SK-N-SH (cell line): ENCODE measurements at regions not wholly inside any gene's neighbourhood (a gene's known extent, or its start where the extent isn't known, plus 50 kb on each side); places are given as distances from the start of the nearest gene placed in this dataset.

Source experiments
- CTCF ChIA-PET: fragments of 300-600, 350-600 bp; formaldehyde crosslinking; extraction: SDS; loops from one replicate; lab custom pipeline; 2021; lab: Yijun Ruan, JAX
- POLR2A ChIA-PET: fragments of 350-600 bp; sonication (Branson Sonifier 250); formaldehyde crosslinking; extraction: SDS; loops from one replicate; lab custom pipeline; 2020; ENCODE audit warnings: antibody characterized with exemption, inconsistent platforms; lab: Yijun Ruan, JAX
- DNase-seq: peaks from one replicate; pipeline ENCODE4 v3.0.0; 2012
- H2AFZ ChIP-seq: fragments of 200-600 bp; sonication (generic); 2 replicates; pipeline ENCODE4 v1.8.1; 2016; ENCODE audit warnings: antibody characterized with exemption, mild to moderate bottlenecking, low read depth
- H3F3A ChIP-seq: fragments of 200-600 bp; sonication (generic); replicated peaks from 2 replicates; pipeline ENCODE3; 2016; ENCODE audit warnings: antibody characterized with exemption, mild to moderate bottlenecking; ENCODE audit not compliant: insufficient read depth
- H3K27ac ChIP-seq, 2 experiments: fragments of 200-500 bp in 1 of 2; fragments of 200-600 bp in 1 of 2; sonication (Bioruptor generic) in 1 of 2; sonication (generic), shearing (Covaris generic) in 1 of 2; 2 replicates each; pipeline versions ENCODE4 v1.5.1 to v1.6.1; 2014 to 2016; ENCODE audit warnings: low read depth in 2 of 2, inconsistent platforms in 1 of 2, low read length in 1 of 2, mild to moderate bottlenecking in 1 of 2, mixed read lengths in 1 of 2
- H3K27me3 ChIP-seq: fragments of 200-600 bp; sonication (generic), shearing (Covaris generic); 2 replicates; pipeline ENCODE4 v1.6.1; 2016; ENCODE audit warnings: mixed run types; ENCODE audit not compliant: insufficient read depth
- H3K36me3 ChIP-seq, 2 experiments: fragments of 200-500 bp in 1 of 2; fragments of 200-600 bp in 1 of 2; sonication (Bioruptor generic) in 1 of 2; sonication (generic) in 1 of 2; replicated peaks in 1 of 2; 2 replicates each; pipeline versions ENCODE3 to v1.5.1; 2014 to 2016; ENCODE audit warnings: low read length in 1 of 2, mild to moderate bottlenecking in 1 of 2; ENCODE audit not compliant: insufficient read depth in 2 of 2, control insufficient read depth in 1 of 2
- H3K4me1 ChIP-seq, 2 experiments: fragments of 200-500 bp in 1 of 2; fragments of 200-600 bp in 1 of 2; sonication (Bioruptor generic) in 1 of 2; sonication (generic), shearing (Covaris generic) in 1 of 2; 2 replicates each; pipeline versions ENCODE4 v1.5.1 to v1.6.1; 2014 to 2016; ENCODE audit warnings: low read depth in 1 of 2, low read length in 1 of 2, mixed run types in 1 of 2; ENCODE audit not compliant: insufficient read depth in 2 of 2, control insufficient read depth in 1 of 2
- H3K4me2 ChIP-seq: fragments of 200-600 bp; sonication (generic), shearing (Covaris generic); 2 replicates; pipeline ENCODE4 v1.6.1; 2017; ENCODE audit warnings: mixed run types
- H3K4me3 ChIP-seq, 2 experiments: fragments of 200-500 bp in 1 of 2; fragments of 200-600 bp in 1 of 2; sonication (Bioruptor generic) in 1 of 2; sonication (generic), shearing (Covaris generic) in 1 of 2; 2 replicates each; pipeline versions ENCODE4 v1.5.1 to v1.8.1; 2014 to 2016; ENCODE audit warnings: low read depth in 2 of 2, inconsistent platforms in 1 of 2, low read length in 1 of 2, mild to moderate bottlenecking in 1 of 2, mixed read lengths in 1 of 2, moderate library complexity in 1 of 2
- H3K79me2 ChIP-seq: fragments of 200-600 bp; sonication (generic); 2 replicates; pipeline ENCODE4 v1.8.1; 2017; ENCODE audit warnings: mild to moderate bottlenecking; ENCODE audit not compliant: insufficient read depth
- H3K9ac ChIP-seq: fragments of 200-600 bp; sonication (generic); 2 replicates; pipeline ENCODE4 v1.6.1; 2017; ENCODE audit warnings: mixed run types
- H3K9me2 ChIP-seq: fragments of 200-600 bp; sonication (generic); 2 replicates; pipeline ENCODE4 v1.6.1; 2017; ENCODE audit warnings: mixed run types
- H3K9me3 ChIP-seq: fragments of 200-600 bp; sonication (generic); 2 replicates; pipeline ENCODE4 v1.6.1; 2017; ENCODE audit warnings: mixed run types, mild to moderate bottlenecking, moderate library complexity
- H4K20me1 ChIP-seq: fragments of 200-600 bp; sonication (generic); 2 replicates; pipeline ENCODE4 v1.6.1; 2017; ENCODE audit warnings: mild to moderate bottlenecking, mixed run types; ENCODE audit not compliant: insufficient read depth
- ELF1 ChIP-seq: IDR thresholded peaks from 2 replicates; pipeline ENCODE4 v1.4.0; 2012
- FOSL2 ChIP-seq: IDR thresholded peaks from 2 replicates; pipeline ENCODE4 v1.4.0; 2012; ENCODE audit warnings: low read depth, mild to moderate bottlenecking, moderate library complexity, borderline replicate concordance
- FOXJ3 ChIP-seq: sonication (generic); formaldehyde crosslinking; IDR thresholded peaks from 2 replicates; pipeline ENCODE4 v1.5.1; 2020; ENCODE audit warnings: mild to moderate bottlenecking, missing genetic modification reagents
- FOXM1 ChIP-seq: IDR thresholded peaks from 2 replicates; pipeline ENCODE4 v1.4.0; 2012; ENCODE audit warnings: low read depth, mild to moderate bottlenecking
- MEF2A ChIP-seq: IDR thresholded peaks from 2 replicates; pipeline ENCODE4 v1.4.0; 2012; ENCODE audit warnings: low read depth, borderline replicate concordance
- MXI1 ChIP-seq: IDR thresholded peaks from 2 replicates; pipeline ENCODE4 v1.6.1; 2012; ENCODE audit warnings: mild to moderate bottlenecking, low read depth, low read length, improper control_type of control experiment
- NRF1 ChIP-seq: IDR thresholded peaks from 2 replicates; pipeline ENCODE4 v1.6.1; 2012; ENCODE audit warnings: low read depth, mild to moderate bottlenecking, low read length
- RCOR1 ChIP-seq: fragments of 150-350 bp; IDR thresholded peaks from 2 replicates; pipeline ENCODE4 v1.6.1; 2017; ENCODE audit warnings: antibody characterized with exemption, low read length
- RFX5 ChIP-seq: IDR thresholded peaks from 2 replicates; pipeline ENCODE4 v1.6.1; 2012; ENCODE audit warnings: mild to moderate bottlenecking, improper control_type of control experiment, low read length
- RXRA ChIP-seq: IDR thresholded peaks from 2 replicates; pipeline ENCODE4 v1.4.0; 2012; ENCODE audit warnings: low read depth, mild to moderate bottlenecking, borderline replicate concordance
- SIN3A ChIP-seq: IDR thresholded peaks from 2 replicates; pipeline ENCODE4 v1.6.1; 2012; ENCODE audit warnings: low read depth, mild to moderate bottlenecking, low read length, moderate library complexity, borderline replicate concordance
- TAF1 ChIP-seq: IDR thresholded peaks from 2 replicates; pipeline ENCODE4 v1.6.1; 2012; ENCODE audit warnings: low read depth, mild to moderate bottlenecking, low read length, moderate library complexity, borderline replicate concordance
- TCF12 ChIP-seq: IDR thresholded peaks from 2 replicates; pipeline ENCODE4 v1.4.0; 2012
- TEAD4 ChIP-seq: IDR thresholded peaks from 2 replicates; pipeline ENCODE4 v1.4.0; 2012; ENCODE audit warnings: mild to moderate bottlenecking, borderline replicate concordance; ENCODE audit not compliant: insufficient read depth
- WGBS: methylation state at CpG from one replicate; pipeline ENCODE4 v1.1.6; 2017; ENCODE audit warnings: low lambda C conversion rate; 5-methylcytosine and 5-hydroxymethylcytosine counted together
- TF ChIP-seq, protein P1 (sequence below): fragments of 200-600 bp; sonication (generic); IDR thresholded peaks from 2 replicates; pipeline ENCODE4 v1.6.1; 2017; ENCODE audit warnings: antibody characterized with exemption, mild to moderate bottlenecking, moderate library complexity
- TF ChIP-seq, protein P2 (sequence below): IDR thresholded peaks from 2 replicates; pipeline ENCODE4; 2012
- TF ChIP-seq, protein P3 (sequence below): IDR thresholded peaks from 2 replicates; pipeline ENCODE4 v1.4.0; 2012; ENCODE audit warnings: low read depth, borderline replicate concordance
- TF ChIP-seq, protein P4 (sequence below): fragments of 150-350 bp; IDR thresholded peaks from 2 replicates; pipeline ENCODE4 v1.6.1; 2016; ENCODE audit warnings: mild to moderate bottlenecking, low read depth, low read length
- TF ChIP-seq, protein P5 (sequence below): IDR thresholded peaks from 2 replicates; pipeline ENCODE4 v1.4.0; 2012; ENCODE audit warnings: low read depth, borderline replicate concordance

DNA sequence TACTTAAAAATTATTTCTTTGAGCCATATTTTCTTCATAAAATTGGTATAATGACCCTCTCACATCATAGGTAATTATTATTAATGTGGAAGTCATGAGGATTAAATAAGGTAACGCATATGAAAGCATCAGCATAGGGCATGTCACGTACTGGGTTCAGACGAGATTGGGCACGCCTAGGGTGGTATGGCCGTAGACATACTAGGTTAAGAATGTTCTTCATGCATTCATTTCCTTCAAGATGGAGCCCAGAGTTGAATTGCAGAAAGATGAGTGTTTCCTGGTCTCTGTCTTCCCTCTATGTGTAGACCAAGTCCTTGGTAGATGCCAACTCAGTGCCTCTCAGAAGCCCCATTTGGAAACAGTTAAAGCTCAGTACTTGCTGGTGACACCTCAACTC lies 174.1 kb upstream of the CLINT1 start:
- TF ChIP-seq FOSL2 (no peak), TEAD4 (no peak), MXI1 (no peak), SIN3A (no peak), RFX5 (no peak), RXRA (no peak), ELF1 (no peak), FOXM1 (no peak), TAF1 (no peak)
- TF ChIP-seq, protein P1, sequence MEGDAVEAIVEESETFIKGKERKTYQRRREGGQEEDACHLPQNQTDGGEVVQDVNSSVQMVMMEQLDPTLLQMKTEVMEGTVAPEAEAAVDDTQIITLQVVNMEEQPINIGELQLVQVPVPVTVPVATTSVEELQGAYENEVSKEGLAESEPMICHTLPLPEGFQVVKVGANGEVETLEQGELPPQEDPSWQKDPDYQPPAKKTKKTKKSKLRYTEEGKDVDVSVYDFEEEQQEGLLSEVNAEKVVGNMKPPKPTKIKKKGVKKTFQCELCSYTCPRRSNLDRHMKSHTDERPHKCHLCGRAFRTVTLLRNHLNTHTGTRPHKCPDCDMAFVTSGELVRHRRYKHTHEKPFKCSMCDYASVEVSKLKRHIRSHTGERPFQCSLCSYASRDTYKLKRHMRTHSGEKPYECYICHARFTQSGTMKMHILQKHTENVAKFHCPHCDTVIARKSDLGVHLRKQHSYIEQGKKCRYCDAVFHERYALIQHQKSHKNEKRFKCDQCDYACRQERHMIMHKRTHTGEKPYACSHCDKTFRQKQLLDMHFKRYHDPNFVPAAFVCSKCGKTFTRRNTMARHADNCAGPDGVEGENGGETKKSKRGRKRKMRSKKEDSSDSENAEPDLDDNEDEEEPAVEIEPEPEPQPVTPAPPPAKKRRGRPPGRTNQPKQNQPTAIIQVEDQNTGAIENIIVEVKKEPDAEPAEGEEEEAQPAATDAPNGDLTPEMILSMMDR, result no peak
- TF ChIP-seq, protein P2, sequence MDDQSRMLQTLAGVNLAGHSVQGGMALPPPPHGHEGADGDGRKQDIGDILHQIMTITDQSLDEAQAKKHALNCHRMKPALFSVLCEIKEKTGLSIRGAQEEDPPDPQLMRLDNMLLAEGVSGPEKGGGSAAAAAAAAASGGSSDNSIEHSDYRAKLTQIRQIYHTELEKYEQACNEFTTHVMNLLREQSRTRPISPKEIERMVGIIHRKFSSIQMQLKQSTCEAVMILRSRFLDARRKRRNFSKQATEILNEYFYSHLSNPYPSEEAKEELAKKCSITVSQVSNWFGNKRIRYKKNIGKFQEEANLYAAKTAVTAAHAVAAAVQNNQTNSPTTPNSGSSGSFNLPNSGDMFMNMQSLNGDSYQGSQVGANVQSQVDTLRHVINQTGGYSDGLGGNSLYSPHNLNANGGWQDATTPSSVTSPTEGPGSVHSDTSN, result no peak
- TF ChIP-seq, protein P3, sequence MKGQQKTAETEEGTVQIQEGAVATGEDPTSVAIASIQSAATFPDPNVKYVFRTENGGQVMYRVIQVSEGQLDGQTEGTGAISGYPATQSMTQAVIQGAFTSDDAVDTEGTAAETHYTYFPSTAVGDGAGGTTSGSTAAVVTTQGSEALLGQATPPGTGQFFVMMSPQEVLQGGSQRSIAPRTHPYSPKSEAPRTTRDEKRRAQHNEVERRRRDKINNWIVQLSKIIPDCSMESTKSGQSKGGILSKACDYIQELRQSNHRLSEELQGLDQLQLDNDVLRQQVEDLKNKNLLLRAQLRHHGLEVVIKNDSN, result no peak
- TF ChIP-seq, all 33 proteins: peak for 0

DNA sequence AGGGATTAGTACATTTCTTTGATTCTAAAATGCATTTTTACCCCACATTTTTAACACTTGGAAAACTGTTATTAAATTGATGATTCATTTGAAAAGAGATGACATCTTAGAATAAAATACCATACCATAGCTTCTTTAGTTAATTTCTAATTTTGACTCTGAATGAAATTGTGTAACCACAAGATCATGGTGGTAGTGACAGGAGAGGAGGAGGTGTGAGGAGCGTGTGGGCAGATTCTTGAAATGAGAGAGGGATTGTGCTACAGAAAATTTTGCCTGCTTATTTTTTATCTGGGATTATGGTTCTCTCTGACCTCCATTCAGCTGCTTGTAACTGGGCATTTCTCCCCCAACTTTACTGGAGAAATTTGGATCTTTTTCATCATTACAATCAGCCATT lies 173.3 kb upstream of the CLINT1 start:
- Histone ChIP-seq H3K9ac (no peak overlapping the region), H3K4me3 (no peak overlapping the region), H3K4me1 (no peaks in the 10 kb centered on the region), H3K27me3 (no peaks in the 10 kb centered on the region), H3K9me2 (no peaks in the 10 kb centered on the region), H3K79me2 (no peaks in the 10 kb centered on the region), H3K36me3 (no peaks in the 10 kb centered on the region), H3K4me2 (no peak overlapping the region), H3K27ac (no peak overlapping the region), H2AFZ (no peak overlapping the region), H3K9me3 (no peaks in the 10 kb centered on the region), H4K20me1 (no peaks in the 10 kb centered on the region), H3F3A (no peaks in the 10 kb centered on the region)
- ChIA-PET CTCF (interaction anchor here (1.2 to 1.5 kb wide), 2 partner anchors 12 to 43 kb away, joined by 3 read pairs; no protein-coding TSS in a partner anchor), POLR2A (no interaction called here)
- 54% methylated on average over 1 of the region's 1 CpG for WGBS
- no peak for DNase-seq
- TF ChIP-seq MXI1 (no peak), TCF12 (no peak), RCOR1 (no peak), MEF2A (no peak), FOXJ3 (CRISPR knock-in tag) (no peak), NRF1 (no peak), FOSL2 (no peak)
- TF ChIP-seq, protein P4, sequence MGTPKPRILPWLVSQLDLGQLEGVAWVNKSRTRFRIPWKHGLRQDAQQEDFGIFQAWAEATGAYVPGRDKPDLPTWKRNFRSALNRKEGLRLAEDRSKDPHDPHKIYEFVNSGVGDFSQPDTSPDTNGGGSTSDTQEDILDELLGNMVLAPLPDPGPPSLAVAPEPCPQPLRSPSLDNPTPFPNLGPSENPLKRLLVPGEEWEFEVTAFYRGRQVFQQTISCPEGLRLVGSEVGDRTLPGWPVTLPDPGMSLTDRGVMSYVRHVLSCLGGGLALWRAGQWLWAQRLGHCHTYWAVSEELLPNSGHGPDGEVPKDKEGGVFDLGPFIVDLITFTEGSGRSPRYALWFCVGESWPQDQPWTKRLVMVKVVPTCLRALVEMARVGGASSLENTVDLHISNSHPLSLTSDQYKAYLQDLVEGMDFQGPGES, result no peak
- TF ChIP-seq, protein P5, sequence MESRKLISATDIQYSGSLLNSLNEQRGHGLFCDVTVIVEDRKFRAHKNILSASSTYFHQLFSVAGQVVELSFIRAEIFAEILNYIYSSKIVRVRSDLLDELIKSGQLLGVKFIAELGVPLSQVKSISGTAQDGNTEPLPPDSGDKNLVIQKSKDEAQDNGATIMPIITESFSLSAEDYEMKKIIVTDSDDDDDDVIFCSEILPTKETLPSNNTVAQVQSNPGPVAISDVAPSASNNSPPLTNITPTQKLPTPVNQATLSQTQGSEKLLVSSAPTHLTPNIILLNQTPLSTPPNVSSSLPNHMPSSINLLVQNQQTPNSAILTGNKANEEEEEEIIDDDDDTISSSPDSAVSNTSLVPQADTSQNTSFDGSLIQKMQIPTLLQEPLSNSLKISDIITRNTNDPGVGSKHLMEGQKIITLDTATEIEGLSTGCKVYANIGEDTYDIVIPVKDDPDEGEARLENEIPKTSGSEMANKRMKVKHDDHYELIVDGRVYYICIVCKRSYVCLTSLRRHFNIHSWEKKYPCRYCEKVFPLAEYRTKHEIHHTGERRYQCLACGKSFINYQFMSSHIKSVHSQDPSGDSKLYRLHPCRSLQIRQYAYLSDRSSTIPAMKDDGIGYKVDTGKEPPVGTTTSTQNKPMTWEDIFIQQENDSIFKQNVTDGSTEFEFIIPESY, result no peak

More for the DNA sequence above, 174.1 kb upstream of the CLINT1 start:
- no peaks in the 10 kb centered on the region for H3K27me3 ChIP-seq
- no peak overlapping the region for H3K4me2 ChIP-seq
- no peak overlapping the region for H3K27ac ChIP-seq
- H3K9me2 ChIP-seq, result no peaks in the 10 kb centered on the region
- no peaks in the 10 kb centered on the region for H3K36me3 ChIP-seq
- no peaks in the 10 kb centered on the region for H3K9me3 ChIP-seq
- ChIA-PET POLR2A (no interaction called here), CTCF (no interaction called here)
- no peak overlapping the region for H2AFZ ChIP-seq
- no peak overlapping the region for H3K9ac ChIP-seq
- no peaks in the 10 kb centered on the region for H3F3A ChIP-seq
- no peaks in the 10 kb centered on the region for H3K79me2 ChIP-seq
- no peaks in the 10 kb centered on the region for H3K4me1 ChIP-seq
- 54% methylated on average over 5 of the region's 5 CpGs for WGBS
- H3K4me3 ChIP-seq, result no peak overlapping the region
- DNase-seq, result no peak
- H4K20me1 ChIP-seq, result no peaks in the 10 kb centered on the region
